NCI-H2196 (cell line): ENCODE measurements at regions not wholly inside any gene's neighbourhood (a gene's known extent, or its start where the extent isn't known, plus 50 kb on each side); places are given as distances from the start of the nearest gene placed in this dataset.

Source experiments
- DNase-seq: peaks from one replicate; lab custom pipeline; 2025; ENCODE audit not compliant: unreplicated experiment; lab: John Stamatoyannopoulos, UW

GRCh38 chr16:80489173-80489572, 51.6 kb upstream of the DYNLRB2 start:
- no peak for DNase-seq

- DNase-seq: no peak
Observed at GRCh38 chr16:80488167-80488566, 52.6 kb upstream of the DYNLRB2 start.

GRCh38 chr16:80480664-80481063, 60.1 kb upstream of the DYNLRB2 start:
- no peak for DNase-seq

- no peak for DNase-seq
Observed at GRCh38 chr16:80477838-80478237, 63.0 kb upstream of the DYNLRB2 start.

GRCh38 chr16:80468029-80468428, 72.8 kb upstream of the DYNLRB2 start:
- no peak for DNase-seq

- peak; percentile 36 for DNase-seq
Observed at GRCh38 chr16:80466024-80466987, 74.5 kb upstream of the DYNLRB2 start.

- DNase-seq: no peak
Observed at GRCh38 chr16:80463751-80464495, 76.9 kb upstream of the DYNLRB2 start.

- DNase-seq: no peak
Observed at GRCh38 chr16:80463326-80463725, 77.5 kb upstream of the DYNLRB2 start.

GRCh38 chr16:80462917-80463316, 77.9 kb upstream of the DYNLRB2 start:
- no peak for DNase-seq

- DNase-seq: no peak
Observed at GRCh38 chr16:80460988-80461387, 79.8 kb upstream of the DYNLRB2 start.

- DNase-seq: no peak
Observed at GRCh38 chr16:80459966-80460365, 80.8 kb upstream of the DYNLRB2 start.

GRCh38 chr16:80459331-80459777, 81.4 kb upstream of the DYNLRB2 start:
- no peak for DNase-seq

- no peak for DNase-seq
Observed at GRCh38 chr16:80457871-80458270, 82.9 kb upstream of the DYNLRB2 start.

GRCh38 chr16:80454802-80455201, 86.0 kb upstream of the DYNLRB2 start:
- no peak for DNase-seq

GRCh38 chr16:80449392-80449791, 91.4 kb upstream of the DYNLRB2 start:
- no peak for DNase-seq

- no peak for DNase-seq
Observed at GRCh38 chr16:80447241-80447640, 93.6 kb upstream of the DYNLRB2 start.

- no peak for DNase-seq
Observed at GRCh38 chr16:80442779-80443178, 98.0 kb upstream of the DYNLRB2 start.

GRCh38 chr16:80441935-80442334, 98.9 kb upstream of the DYNLRB2 start:
- no peak for DNase-seq

- no peak for DNase-seq
Observed at GRCh38 chr16:80440667-80441066, 100.1 kb upstream of the DYNLRB2 start.

GRCh38 chr16:80437707-80438106, 103.1 kb upstream of the DYNLRB2 start:
- DNase-seq: no peak

- no peak for DNase-seq
Observed at GRCh38 chr16:80436510-80436909, 104.3 kb upstream of the DYNLRB2 start.

- no peak for DNase-seq
Observed at GRCh38 chr16:80433623-80434022, 107.2 kb upstream of the DYNLRB2 start.
